T-helper 17 cell (primary cell): ENCODE measurements at regions not wholly inside any gene's neighbourhood (a gene's known extent, or its start where the extent isn't known, plus 50 kb on each side); places are given as distances from the start of the nearest gene placed in this dataset.

ENCODE experiments used
- ATAC-seq: fragments of 150-1000 bp; cut with Tn5 transposase; 2 replicates; pipeline ENCODE4 v1.10.0; 2021; ENCODE audit warnings: mild to moderate bottlenecking, moderate library complexity
- DNase-seq, 3 donors: peaks; one replicate each; pipeline versions ENCODE4 v3.0.0 to v3.0.0-alpha.2; 2020 to 2021
- H3K9me3 ChIP-seq: one replicate; pipeline ENCODE4 v1.7.0; 2013; ENCODE audit warnings: low read length, mild to moderate bottlenecking; ENCODE audit not compliant: control insufficient read depth, poor library complexity, severe bottlenecking
- H3K27ac Mint-ChIP-seq: one replicate; pipeline ENCODE4 v1.8.0; 2022; ENCODE audit warnings: mild to moderate bottlenecking, moderate library complexity, mixed read lengths
- H3K27me3 Mint-ChIP-seq: one replicate; pipeline ENCODE4 v1.8.0; 2022; ENCODE audit warnings: mixed read lengths
- H3K36me3 Mint-ChIP-seq: one replicate; pipeline ENCODE4 v1.8.0; 2022; ENCODE audit warnings: low read depth, mixed read lengths
- H3K4me1 Mint-ChIP-seq: one replicate; pipeline ENCODE4 v1.8.0; 2022; ENCODE audit warnings: mild to moderate bottlenecking, mixed read lengths
- H3K4me3 Mint-ChIP-seq: one replicate; pipeline ENCODE4 v1.8.0; 2022; ENCODE audit warnings: mild to moderate bottlenecking, moderate library complexity, mixed read lengths

DNA sequence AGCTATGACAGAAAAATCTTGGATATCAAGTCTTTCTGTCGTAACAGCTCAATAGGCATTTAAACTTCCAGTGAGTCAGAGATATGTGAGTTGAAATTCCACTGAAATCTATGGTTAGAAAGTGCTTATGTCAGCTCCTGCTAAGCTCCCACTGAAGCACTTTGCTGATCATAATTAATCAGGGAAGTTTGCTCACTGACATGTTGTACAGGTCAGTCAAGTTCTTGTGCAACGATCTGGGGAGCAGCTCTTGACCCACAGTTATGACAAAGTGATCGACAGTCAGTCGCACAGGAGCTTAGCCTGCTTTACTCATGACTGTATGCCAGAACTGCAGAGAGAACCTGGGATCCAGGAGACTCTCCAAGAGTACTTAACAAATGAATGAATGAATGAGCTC lies 453.5 kb downstream of the SOX2 start:
- ATAC-seq: no peak
- H3K4me1 Mint-ChIP-seq: no peaks in the 10 kb centered on the region
- DNase-seq: no peak
- no peak overlapping the region for H3K27ac Mint-ChIP-seq
- no peaks in the 10 kb centered on the region for H3K27me3 Mint-ChIP-seq
- H3K36me3 Mint-ChIP-seq: no peaks in the 10 kb centered on the region
- H3K4me3 Mint-ChIP-seq: no peak overlapping the region
- no peaks in the 10 kb centered on the region for H3K9me3 ChIP-seq

GRCh38 chr3:182172534-182172933 lies 460.8 kb downstream of the SOX2 start:
- no peaks in the 10 kb centered on the region for H3K4me1 Mint-ChIP-seq
- DNase-seq (no peak), ATAC-seq (no peak)
- no peaks in the 10 kb centered on the region for H3K9me3 ChIP-seq
- no peak overlapping the region for H3K4me3 Mint-ChIP-seq
- H3K27me3 Mint-ChIP-seq: no peaks in the 10 kb centered on the region
- H3K36me3 Mint-ChIP-seq: no peaks in the 10 kb centered on the region
- no peak overlapping the region for H3K27ac Mint-ChIP-seq

DNA sequence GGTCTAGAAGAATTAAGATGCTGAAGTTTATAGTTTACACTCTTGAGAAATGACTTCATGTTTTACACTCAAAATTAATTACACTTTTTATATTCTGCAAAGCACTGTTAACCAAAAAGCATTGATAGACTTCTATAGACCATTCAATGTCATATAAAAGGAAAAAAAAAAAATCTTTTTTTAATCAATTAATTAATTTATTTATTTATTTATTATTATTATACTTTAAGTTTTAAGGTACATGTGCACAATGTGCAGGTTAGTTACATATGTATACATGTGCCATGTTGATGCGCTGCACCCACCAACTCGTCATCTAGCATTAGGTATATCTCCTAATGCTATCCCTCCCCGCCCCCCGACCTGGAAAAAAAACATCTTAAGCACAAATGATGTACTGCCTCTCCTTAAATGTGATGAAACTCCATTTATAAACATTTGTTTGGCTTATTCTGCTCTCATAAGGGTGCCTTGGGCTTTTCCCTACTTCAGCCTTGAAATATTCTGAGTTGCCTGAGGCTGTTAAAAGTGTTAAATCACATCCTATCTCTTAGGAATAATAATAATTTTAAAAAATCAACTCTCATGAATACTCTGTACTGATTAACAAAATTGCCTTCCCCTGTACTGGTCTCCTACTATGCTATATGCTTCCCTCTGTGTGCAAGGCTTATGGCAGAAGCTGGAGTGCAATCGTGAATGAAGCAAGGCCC lies 466.9 kb downstream of the SOX2 start:
- DNase-seq: no peak
- H3K27me3 Mint-ChIP-seq: no peaks in the 10 kb centered on the region
- no peak for ATAC-seq
- H3K36me3 Mint-ChIP-seq: no peaks in the 10 kb centered on the region
- no peaks in the 10 kb centered on the region for H3K4me1 Mint-ChIP-seq
- H3K4me3 Mint-ChIP-seq: no peak overlapping the region
- no peak overlapping the region for H3K27ac Mint-ChIP-seq
- H3K9me3 ChIP-seq: no peaks in the 10 kb centered on the region

- DNase-seq (no peak), ATAC-seq (no peak)
- H3K4me1 Mint-ChIP-seq: no peaks in the 10 kb centered on the region
- no peaks in the 10 kb centered on the region for H3K27me3 Mint-ChIP-seq
- no peak overlapping the region for H3K4me3 Mint-ChIP-seq
- no peaks in the 10 kb centered on the region for H3K36me3 Mint-ChIP-seq
- H3K9me3 ChIP-seq: no peaks in the 10 kb centered on the region
- no peak overlapping the region for H3K27ac Mint-ChIP-seq
Measured at GRCh38 chr3:182179631-182180030, 467.9 kb downstream of the SOX2 start.

- DNase-seq (no peak), ATAC-seq (no peak)
- Mint-ChIP-seq H3K27me3 (no peaks in the 10 kb centered on the region), H3K4me1 (no peaks in the 10 kb centered on the region), H3K36me3 (no peaks in the 10 kb centered on the region), H3K4me3 (no peak overlapping the region), H3K27ac (no peak overlapping the region)
- no peaks in the 10 kb centered on the region for H3K9me3 ChIP-seq
Measured at GRCh38 chr3:182180654-182181385, 469.1 kb downstream of the SOX2 start.

- H3K9me3 ChIP-seq: no peaks in the 10 kb centered on the region
- no peak overlapping the region for H3K27ac Mint-ChIP-seq
- no peak for DNase-seq
- H3K36me3 Mint-ChIP-seq: no peaks in the 10 kb centered on the region
- H3K27me3 Mint-ChIP-seq: no peaks in the 10 kb centered on the region
- no peaks in the 10 kb centered on the region for H3K4me1 Mint-ChIP-seq
- no peak overlapping the region for H3K4me3 Mint-ChIP-seq
- no peak for ATAC-seq
Measured at GRCh38 chr3:182182531-182182968, 470.8 kb downstream of the SOX2 start.

DNA sequence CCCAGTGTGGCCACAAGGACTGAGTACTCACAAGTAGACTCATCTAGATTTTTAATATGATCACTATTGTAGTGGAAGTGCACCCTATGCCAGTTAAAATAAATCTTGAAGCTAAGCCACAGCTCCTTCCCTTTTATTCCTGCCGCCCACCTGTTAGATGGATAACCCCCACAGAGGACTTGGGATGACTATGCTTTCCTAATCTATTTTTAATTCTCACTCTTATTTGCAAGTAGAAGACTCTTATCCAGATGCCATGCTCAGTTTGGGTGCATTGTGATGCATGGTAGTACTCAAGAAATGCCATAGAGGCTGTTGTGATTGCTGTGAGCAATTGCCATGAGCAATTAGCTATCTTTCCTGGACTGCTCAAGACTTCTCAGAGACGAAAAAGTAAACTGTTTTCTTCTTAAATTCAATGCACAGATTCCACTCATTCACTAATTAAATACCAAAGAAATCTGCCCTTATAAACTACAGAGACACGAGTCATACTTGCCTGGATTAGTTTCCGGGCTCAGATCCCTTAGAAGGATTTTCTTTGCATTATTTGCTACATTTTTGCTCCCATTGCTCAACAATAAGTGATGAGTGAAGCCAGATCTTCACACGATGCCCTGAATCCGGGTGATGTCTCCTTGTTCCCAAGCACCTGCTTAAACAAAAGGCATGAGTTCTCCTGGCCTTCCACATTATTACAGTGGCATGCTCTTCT lies 472.1 kb downstream of the SOX2 start:
- Mint-ChIP-seq H3K4me3 (no peak overlapping the region), H3K36me3 (no peaks in the 10 kb centered on the region), H3K27ac (no peak overlapping the region), H3K4me1 (no peaks in the 10 kb centered on the region), H3K27me3 (no peaks in the 10 kb centered on the region)
- DNase-seq (no peak), ATAC-seq (no peak)
- no peaks in the 10 kb centered on the region for H3K9me3 ChIP-seq

DNA sequence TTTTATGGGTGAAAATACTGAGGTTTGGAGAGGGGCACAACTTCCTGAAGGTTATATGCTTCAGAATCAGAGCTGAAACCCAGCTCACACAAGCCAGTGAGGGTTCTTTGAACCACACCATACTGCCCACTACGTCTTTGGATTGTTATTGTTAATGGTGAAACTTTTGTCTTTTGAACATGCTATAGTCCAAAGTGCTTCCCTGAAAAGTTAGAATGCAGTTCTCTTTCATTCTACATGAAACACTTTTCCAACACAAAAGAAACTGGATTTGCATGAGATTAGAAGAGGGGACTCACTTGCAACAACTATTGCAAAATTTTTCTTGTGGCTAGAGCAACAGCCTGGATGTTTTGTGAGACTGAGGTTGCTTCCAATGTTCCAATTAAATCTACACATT lies 473.6 kb downstream of the SOX2 start:
- H3K27me3 Mint-ChIP-seq: no peaks in the 10 kb centered on the region

GRCh38 chr3:182190056-182190455 lies 478.3 kb downstream of the SOX2 start:
- no peaks in the 10 kb centered on the region for H3K9me3 ChIP-seq
- Mint-ChIP-seq H3K27me3 (no peaks in the 10 kb centered on the region), H3K36me3 (no peaks in the 10 kb centered on the region), H3K27ac (no peak overlapping the region), H3K4me3 (no peak overlapping the region), H3K4me1 (no peaks in the 10 kb centered on the region)
- ATAC-seq (no peak), DNase-seq (no peak)

More for the DNA sequence above, 473.6 kb downstream of the SOX2 start:
- H3K9me3 ChIP-seq: no peaks in the 10 kb centered on the region
- Mint-ChIP-seq H3K36me3 (no peaks in the 10 kb centered on the region), H3K4me3 (no peak overlapping the region), H3K4me1 (no peaks in the 10 kb centered on the region), H3K27ac (no peak overlapping the region)
- no peak for ATAC-seq
- DNase-seq: no peak

DNA sequence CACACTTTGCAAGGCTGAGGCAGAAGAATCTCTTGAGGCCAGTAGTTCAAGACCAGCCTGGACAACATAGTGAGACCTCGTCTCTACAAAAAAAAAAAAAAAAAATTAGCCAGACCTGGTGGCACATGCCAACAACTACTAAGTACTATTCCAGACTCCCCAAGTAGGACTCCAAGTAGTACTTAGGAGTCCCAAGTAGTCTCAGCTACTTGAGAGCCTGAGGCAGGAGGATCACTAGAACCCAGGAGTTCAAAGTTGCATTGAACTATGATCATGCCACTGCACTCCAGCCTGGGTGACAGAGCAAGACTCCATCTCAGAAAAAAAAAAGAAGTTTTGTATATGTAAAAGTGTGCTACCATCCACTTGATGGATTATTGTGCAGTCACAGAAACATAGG lies 486.6 kb downstream of the SOX2 start:
- no peaks in the 10 kb centered on the region for H3K9me3 ChIP-seq
- Mint-ChIP-seq H3K4me3 (no peak overlapping the region), H3K27ac (no peak overlapping the region), H3K4me1 (no peaks in the 10 kb centered on the region), H3K36me3 (no peaks in the 10 kb centered on the region), H3K27me3 (no peaks in the 10 kb centered on the region)
- no peak for DNase-seq
- no peak for ATAC-seq

DNA sequence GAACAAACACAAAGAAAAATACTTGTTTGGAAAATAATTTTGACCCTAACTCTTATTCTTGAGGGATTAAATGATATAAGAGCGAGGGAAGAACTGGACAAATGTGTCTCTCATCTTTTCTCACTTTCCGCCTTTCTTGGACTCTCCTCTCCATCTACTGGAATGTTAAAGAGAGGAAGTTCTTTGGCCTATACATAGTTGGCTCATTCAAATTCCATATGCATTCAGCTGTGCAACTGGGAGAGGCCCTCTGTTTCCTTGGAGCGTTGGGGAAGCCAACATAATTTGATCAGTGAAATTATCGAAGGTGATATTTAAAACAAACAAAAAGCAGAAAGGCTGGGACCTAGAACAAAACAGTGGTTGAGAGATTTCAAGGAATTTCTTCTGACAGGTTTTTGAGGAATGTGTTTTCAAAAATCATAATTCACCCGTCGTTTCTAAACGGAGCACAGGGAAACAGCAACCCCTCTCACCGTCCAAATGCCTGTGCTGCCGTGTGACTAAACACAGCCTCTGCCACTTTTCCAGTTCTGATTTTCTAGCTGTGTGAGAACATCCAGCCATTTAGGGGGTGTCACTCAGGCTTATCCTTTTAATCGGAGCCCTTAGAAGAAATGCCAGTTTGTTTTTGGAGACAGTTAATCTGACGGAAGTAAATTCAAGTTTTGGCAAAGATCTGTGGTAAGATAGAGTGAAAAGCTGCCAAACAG lies 489.9 kb downstream of the SOX2 start:
- H3K27ac Mint-ChIP-seq: no peak overlapping the region
- ATAC-seq: no peak
- DNase-seq: no peak
- H3K27me3 Mint-ChIP-seq: no peaks in the 10 kb centered on the region
- H3K9me3 ChIP-seq: no peaks in the 10 kb centered on the region
- no peaks in the 10 kb centered on the region for H3K4me1 Mint-ChIP-seq
- H3K36me3 Mint-ChIP-seq: no peaks in the 10 kb centered on the region
- no peak overlapping the region for H3K4me3 Mint-ChIP-seq

DNA sequence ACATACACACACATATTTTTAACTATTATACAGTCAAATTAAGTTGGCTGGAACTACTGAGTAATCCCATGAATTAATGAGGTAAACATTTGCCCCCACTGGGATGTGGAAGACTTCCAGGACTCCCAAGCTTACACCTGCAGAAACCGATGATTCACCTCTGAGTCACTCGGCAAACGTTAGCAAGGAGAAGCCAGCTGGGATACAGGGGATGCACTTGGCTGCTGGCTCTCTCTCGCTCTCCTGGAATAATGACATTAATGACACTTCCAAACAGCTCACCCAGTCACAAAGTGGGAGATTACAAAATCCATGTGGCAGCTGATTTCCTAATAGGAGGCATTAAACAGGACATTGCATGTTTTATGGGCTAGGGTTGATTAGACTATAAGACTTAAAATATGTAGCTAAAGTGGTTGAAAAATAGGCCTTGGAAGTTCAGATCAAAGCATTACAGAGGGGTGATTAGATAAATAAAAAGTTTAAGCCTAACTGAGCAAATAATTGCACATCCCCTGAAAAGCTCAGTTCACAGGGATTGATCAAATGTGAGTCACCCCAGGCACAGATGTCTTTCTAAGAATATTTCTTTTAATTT lies 500.9 kb downstream of the SOX2 start:
- Mint-ChIP-seq H3K27me3 (no peaks in the 10 kb centered on the region), H3K36me3 (no peaks in the 10 kb centered on the region), H3K4me3 (no peak overlapping the region), H3K4me1 (no peaks in the 10 kb centered on the region), H3K27ac (no peak overlapping the region)
- ATAC-seq (no peak), DNase-seq (no peak)
- H3K9me3 ChIP-seq: no peaks in the 10 kb centered on the region

GRCh38 chr3:182214416-182214815 lies 502.7 kb downstream of the SOX2 start:
- Mint-ChIP-seq H3K4me1 (no peaks in the 10 kb centered on the region), H3K36me3 (no peaks in the 10 kb centered on the region), H3K4me3 (no peak overlapping the region), H3K27me3 (no peaks in the 10 kb centered on the region), H3K27ac (no peak overlapping the region)
- DNase-seq (no peak), ATAC-seq (no peak)
- H3K9me3 ChIP-seq: no peaks in the 10 kb centered on the region
